ENCODE measurements at regions not wholly inside any gene's neighbourhood (a gene's known extent, or its start where the extent isn't known, plus 50 kb on each side); places are given as distances from the start of the nearest gene placed in this dataset.

- no peak for TF ChIP-seq PRRX2 (CRISPR knock-in tag; IDR thresholded peaks at IDR 0.05)
- TF ChIP-seq CREB1 (CRISPR knock-in tag; IDR thresholded peaks at IDR 0.05): no peak
- no peak for TF ChIP-seq RORB (CRISPR knock-in tag; IDR thresholded peaks at IDR 0.05)
- TF ChIP-seq AR (CRISPR knock-in tag; IDR thresholded peaks at IDR 0.05): no peak
- no peak for TF ChIP-seq ZBTB21 (CRISPR knock-in tag; IDR thresholded peaks at IDR 0.05; ENCODE audit: borderline replicate concordance)
- TF ChIP-seq GRHL2 (CRISPR knock-in tag; IDR thresholded peaks at IDR 0.05; ENCODE audit: insufficient replicate concordance, severe bottlenecking): no peak
- no peak for TF ChIP-seq CBFB (CRISPR knock-in tag; IDR thresholded peaks at IDR 0.05; ENCODE audit: low read depth)
- no peak for TF ChIP-seq SP1 (CRISPR knock-in tag; conservative IDR thresholded peaks at IDR 0.05)
- TF ChIP-seq FOXP1 (CRISPR knock-in tag; IDR thresholded peaks at IDR 0.05; ENCODE audit: borderline replicate concordance): no peak
- no peak for TF ChIP-seq ARID4B (CRISPR knock-in tag; IDR thresholded peaks at IDR 0.05; ENCODE audit: borderline replicate concordance)
- TF ChIP-seq ELF4 (CRISPR knock-in tag; IDR thresholded peaks at IDR 0.05; ENCODE audit: low read depth): no peak
- Mint-ChIP-seq H3K27ac (no peak overlapping the region), H3K4me3 (no peak overlapping the region), H3K27me3 (ENCODE audit: low read depth) (no peaks in the 10 kb centered on the region), H3K36me3 (no peaks in the 10 kb centered on the region), H3K4me1 (peaks cover 17% of the 10 kb centered on the region), H3K9me3 (0 out of 2 replicates have a peak, but pooled peaks cover under 1% of the 10 kb centered on the region)
- DNase-seq (ENCODE audit: low spot score) (no peak), ATAC-seq (no peak)
- POLR2A ChIA-PET: no interaction called here
- CTCF ChIA-PET: no interaction called here
Measured at GRCh38 chr6:120348926-120349325, 985.4 kb downstream of the TBC1D32 start.

GRCh38 chr6:120328521-120328920 is 979.0 kb upstream of the MAN1A1 start:
- no peaks in the 10 kb centered on the region for H3K27me3 Mint-ChIP-seq (ENCODE audit: low read depth)
- H3K36me3 Mint-ChIP-seq: no peaks in the 10 kb centered on the region
- H3K27ac Mint-ChIP-seq: no peak overlapping the region
- no peaks in the 10 kb centered on the region for H3K4me1 Mint-ChIP-seq
- no peak overlapping the region for H3K4me3 Mint-ChIP-seq
- peaks cover under 1% of the 10 kb centered on the region; the same call in 1 of the 2 replicates for H3K9me3 Mint-ChIP-seq
- POLR2A ChIA-PET: no interaction called here
- ATAC-seq (no peak), DNase-seq (ENCODE audit: low spot score) (no peak)
- CTCF ChIA-PET: no interaction called here
- no peak for TF ChIP-seq NFATC4 (CRISPR knock-in tag; IDR thresholded peaks at IDR 0.05)
- no peak for TF ChIP-seq NFE2L1 (CRISPR knock-in tag; IDR thresholded peaks at IDR 0.05)
- no peak for TF ChIP-seq NR3C1 (CRISPR knock-in tag; conservative IDR thresholded peaks at IDR 0.05; ENCODE audit: low read depth)
- TF ChIP-seq ZNF219 (CRISPR knock-in tag; IDR thresholded peaks at IDR 0.05; ENCODE audit: borderline replicate concordance): no peak
- no peak for TF ChIP-seq E2F4 (CRISPR knock-in tag; IDR thresholded peaks at IDR 0.05; ENCODE audit: borderline replicate concordance, low read depth)
- TF ChIP-seq TCF7 (CRISPR knock-in tag; IDR thresholded peaks at IDR 0.05; ENCODE audit: low read depth): no peak
- TF ChIP-seq PRDM15 (CRISPR knock-in tag; IDR thresholded peaks at IDR 0.05): no peak
- no peak for TF ChIP-seq SMAD4 (CRISPR knock-in tag; IDR thresholded peaks at IDR 0.05)
- TF ChIP-seq CBFB (CRISPR knock-in tag; IDR thresholded peaks at IDR 0.05; ENCODE audit: low read depth): no peak
- no peak for TF ChIP-seq CREB1 (CRISPR knock-in tag; IDR thresholded peaks at IDR 0.05)
- no peak for TF ChIP-seq TEAD1 (CRISPR knock-in tag; IDR thresholded peaks at IDR 0.05)
- no peak for TF ChIP-seq ZMAT4 (CRISPR knock-in tag; IDR thresholded peaks at IDR 0.05)
- no peak for TF ChIP-seq ZBTB43 (CRISPR knock-in tag; IDR thresholded peaks at IDR 0.05)
